HG02642 (cell line): ENCODE measurements at regions not wholly inside any gene's neighbourhood (a gene's known extent, or its start where the extent isn't known, plus 50 kb on each side); places are given as distances from the start of the nearest gene placed in this dataset.
"Not testable (repeated sequence)": the region's sequence is repeated elsewhere in the genome, so short reads cannot be mapped to it uniquely, and the experiment has no call there.

ENCODE experiments used
- ATAC-seq: cut with Tn5 transposase; IDR thresholded peaks from one replicate; pipeline ENCODE4 v1.9.1; 2021; ENCODE audit warnings: mild to moderate bottlenecking; ENCODE audit not compliant: unreplicated experiment, poor library complexity

DNA sequence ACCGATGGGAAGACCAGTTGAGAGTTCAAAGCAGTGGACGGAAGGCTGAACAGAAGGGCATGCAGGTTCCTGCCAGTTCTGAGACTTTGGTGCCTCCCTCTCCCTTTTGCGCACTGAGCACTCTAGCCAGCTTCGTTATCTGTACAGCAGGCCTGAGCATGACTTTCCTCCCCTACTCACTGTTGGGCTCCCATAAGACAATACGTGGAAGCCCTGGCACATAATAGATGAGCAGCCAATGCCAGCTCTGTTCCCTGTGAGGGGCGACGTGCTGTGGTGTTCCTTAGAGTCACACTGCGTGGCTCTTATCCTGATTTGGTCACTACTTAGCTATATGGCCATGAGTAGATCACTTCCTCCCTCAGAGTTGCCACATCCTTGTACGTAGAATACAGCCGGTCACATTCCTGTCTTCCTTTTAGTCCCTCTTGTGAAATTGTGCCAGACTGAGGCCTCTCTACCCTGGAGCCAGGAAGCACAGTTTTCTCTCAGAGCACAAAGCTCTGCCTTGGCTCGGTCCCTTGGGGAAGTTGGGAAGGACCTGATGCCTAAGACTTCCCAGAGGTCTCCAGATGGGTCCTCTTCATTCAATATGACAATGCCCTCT lies 160.4 kb upstream of the MAMLD1 start:
- ATAC-seq = no peak

DNA sequence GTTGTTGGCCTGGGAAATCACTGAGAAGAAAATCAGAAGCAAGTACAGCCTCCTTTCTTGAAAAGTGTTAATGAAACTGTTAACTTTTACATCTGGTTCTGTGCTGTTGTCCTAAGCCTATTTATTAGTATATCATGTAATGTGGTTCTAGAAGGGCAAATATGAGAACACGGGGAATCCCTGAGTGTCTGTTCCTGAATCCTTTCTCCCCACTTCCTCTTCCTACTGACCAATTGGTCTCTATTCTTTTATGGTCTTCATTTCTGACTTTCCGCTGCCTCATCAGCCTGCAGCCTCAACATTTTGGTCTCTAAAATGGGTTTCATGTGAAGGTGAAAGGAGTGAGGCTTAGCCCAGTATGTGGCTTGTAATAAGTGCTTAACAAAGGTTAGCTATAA lies 159.9 kb upstream of the MAMLD1 start:
- no peak for ATAC-seq

DNA sequence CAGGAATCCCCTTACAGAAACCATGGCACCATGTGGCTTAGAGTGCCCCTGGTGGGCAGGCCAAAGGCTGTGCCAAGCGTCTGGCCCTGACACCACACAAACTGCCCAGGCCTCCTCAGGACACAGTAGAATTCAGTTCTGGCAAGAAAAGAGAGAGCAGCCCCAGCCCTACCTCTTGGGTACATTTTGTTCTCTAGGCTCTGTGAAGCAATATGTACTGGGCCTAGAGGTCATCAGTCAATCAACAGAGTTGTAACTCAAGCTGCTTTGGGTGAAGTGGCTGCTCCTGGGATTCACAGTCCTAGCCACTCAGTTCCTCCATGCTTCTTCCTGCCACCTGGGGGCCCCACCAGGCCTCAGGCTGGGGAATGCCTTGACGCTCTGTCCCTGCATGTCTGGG lies 158.1 kb upstream of the MAMLD1 start:
- no peak for ATAC-seq

DNA sequence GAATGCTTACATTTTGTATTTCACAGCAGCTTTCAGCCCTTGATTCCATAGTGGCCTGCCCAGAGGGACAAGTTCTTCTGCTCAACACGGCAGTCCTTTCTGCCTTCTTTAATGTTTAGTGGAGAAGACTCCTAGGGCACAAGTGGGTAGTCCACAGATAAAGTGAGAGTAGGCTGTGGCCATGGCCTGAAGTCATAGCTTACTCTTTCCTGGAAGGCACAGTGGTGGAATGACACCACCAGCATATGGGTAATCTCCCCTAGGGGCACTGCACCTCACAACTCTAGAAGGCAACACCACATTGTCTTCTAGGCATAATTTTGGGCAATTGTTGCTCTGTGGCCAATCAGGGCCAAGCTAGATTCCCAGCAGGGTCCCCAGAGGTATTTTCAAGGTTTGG lies 155.4 kb upstream of the MAMLD1 start:
- ATAC-seq = no peak

DNA sequence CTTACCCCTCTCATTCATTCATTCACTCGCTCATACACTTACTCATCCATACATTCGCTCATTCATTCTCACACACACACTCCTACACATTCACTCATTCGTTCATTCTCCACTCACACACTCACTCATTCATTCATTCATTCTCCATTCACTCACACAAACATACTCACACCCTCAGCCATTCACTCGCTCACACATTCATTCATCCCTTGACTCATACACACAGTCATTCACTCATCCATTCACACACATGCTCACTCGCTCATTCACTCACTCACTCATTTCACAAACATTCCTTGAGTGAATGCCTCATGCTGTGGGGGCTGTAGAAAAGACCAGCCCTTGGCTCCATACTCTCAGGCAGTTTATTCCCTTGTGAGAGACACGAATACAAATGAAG lies 151.1 kb upstream of the MAMLD1 start:
- no peak for ATAC-seq

DNA sequence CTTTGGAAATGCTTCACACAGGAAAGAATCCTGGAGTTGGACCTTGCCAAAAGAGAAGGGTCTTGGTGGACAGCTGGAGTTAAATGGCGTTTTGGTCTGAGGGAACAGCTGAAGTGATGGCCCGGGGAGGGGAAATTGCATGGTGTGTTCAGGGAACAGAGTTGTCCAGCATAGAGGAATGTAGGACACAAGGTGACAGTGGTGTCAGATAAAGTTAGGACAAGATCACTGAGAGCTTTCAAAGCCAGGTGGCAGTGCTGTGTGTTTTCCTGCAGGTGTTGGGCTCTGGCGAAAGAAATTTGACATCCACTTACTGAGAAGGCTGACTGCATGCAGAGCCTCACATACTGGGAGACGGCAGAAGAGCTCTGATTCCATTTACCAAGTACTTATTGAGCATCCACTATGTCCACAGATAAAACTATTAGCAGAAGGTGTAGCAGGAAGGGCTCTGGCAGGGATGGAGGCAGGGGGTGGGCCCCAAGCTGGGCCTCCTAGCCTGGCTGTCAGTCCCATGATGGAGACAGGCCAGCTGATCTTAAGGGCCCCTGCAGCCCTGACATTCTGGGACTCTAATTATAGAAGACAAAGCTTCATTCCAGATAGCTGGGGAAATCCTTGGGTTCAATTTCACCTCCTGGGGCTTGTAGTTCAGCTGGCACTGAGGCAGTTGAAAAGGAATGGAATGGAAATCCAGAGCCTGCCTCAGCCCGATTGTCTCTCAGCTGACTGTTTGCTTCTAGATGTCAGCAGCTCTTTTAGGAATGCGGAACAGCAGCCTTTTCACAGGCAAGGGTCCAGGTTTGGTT lies 150.2 kb upstream of the MAMLD1 start:
- ATAC-seq = no peak

DNA sequence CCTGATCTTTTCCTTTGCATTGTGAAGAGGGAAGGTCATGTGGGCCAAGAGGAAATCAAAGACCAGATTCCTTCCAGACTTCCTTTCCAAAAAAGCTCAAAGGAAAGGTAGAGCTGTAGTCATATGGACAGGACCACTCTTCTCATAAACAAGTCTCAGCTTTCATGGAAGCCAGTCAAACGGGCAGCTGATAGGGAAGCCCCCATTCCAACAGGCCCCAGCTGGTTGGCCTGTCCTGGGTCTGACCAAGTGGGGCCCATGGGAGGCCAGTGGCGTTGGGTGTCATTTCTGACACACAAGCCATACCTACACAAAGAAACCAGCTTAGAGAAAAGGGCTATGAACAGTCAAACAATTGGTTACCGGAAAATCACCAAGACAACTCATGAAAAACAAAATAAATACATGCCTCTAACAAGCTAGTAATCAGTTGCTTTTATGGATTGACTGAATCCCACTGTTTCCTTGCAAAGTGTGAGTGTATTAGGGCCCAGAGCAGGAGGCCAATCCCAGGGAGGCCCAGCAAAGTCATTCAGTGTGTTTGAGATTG lies 149.6 kb upstream of the MAMLD1 start:
- no peak for ATAC-seq

DNA sequence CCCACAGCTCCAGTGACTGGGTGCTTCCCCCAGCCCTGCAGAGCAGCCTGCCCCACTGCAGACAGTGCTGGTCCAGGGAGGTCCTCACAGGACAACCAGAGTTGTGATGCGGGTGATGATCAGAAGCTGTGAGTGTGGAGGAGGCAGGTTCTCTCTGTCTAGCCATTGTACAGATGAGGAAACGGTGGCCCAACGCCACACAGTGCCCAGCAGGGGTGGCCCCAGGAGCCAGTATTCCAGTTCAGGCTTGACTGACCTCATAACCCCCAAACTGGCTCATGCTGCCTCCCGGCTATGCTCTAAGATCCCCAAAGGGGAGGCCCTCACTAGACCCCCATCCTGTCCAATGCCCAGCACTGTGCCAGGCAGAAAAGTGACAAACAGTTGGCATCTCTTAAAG lies 147.1 kb upstream of the MAMLD1 start:
- not testable (repeated sequence) for ATAC-seq

DNA sequence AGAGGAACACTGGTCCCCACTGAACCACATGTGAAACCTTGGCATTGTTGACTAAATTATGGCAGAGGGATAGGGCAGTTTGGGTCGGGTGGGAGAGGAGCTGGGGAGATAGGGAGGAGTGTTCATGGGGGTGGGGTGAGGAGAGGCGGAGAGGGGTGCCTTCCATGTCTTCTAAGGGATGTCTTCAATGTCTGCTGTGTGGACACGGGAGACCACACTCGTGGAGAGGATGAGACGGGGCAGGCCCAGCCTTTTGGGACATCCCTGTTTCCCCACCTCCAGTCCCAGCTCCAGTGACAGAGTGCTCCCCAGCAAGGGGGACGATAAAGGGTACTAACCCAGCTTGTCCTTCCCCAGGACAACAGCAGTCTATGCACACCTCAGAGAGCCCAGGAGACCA lies 146.4 kb upstream of the MAMLD1 start:
- ATAC-seq = no peak

DNA sequence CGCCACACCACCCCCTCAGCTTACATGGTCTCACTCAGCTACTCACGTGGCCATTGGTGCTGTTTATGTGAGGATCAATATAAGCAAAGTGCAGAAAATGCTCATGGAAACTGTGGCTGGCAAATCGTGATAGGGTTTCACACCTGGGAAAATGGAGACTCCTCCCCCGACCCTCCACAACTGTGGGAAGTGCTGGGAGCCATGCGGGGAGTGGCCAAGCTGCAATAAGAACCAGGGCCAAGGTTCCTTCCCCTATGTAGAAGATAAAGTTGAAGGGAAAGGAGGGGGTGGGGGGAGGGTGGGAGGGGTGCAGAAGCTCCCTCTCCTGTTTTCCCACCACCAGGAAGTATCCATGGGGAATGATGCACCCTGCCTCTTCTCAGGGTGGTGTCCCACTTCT lies 145.5 kb upstream of the MAMLD1 start:
- ATAC-seq = no peak

DNA sequence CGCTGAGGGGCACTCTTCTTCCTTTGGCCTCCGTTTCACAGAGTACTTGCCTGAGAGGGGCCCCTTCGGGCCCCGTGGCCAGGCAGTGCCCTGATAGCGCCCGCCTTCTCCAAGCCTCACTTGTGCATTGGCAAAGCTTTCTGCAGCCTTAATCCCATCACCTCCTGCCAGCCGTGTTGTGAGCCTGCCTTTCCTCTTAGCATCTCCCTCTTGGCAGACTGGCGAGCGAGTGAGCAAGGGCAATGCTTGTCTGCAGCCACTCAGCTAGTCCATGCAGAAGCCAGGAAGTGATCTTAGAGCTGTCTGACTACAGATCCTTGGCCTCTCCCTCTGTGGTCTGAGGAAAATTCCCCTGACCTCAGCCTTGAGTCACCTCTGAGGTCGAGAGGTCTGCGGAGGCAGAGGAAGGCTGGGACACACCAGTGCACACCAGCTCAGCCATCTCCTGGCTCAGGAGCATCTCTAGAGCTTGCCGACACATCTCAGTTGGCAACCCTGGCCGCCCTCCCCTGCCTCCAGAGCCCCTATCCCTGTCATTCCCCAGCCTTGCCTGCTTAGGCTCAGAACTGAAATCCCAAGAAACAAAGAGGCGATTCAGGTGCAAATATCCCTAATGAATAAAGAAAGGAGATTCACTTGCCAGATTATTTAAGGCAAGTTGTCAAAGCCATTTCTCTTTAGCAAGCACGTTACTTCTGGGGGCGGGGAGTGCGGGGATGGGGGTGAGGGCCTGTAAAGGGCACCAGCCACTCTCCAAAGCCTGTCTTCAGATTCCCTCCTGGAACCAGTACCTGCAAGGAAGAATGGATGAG lies 143.5 kb upstream of the MAMLD1 start:
- no peak for ATAC-seq

DNA sequence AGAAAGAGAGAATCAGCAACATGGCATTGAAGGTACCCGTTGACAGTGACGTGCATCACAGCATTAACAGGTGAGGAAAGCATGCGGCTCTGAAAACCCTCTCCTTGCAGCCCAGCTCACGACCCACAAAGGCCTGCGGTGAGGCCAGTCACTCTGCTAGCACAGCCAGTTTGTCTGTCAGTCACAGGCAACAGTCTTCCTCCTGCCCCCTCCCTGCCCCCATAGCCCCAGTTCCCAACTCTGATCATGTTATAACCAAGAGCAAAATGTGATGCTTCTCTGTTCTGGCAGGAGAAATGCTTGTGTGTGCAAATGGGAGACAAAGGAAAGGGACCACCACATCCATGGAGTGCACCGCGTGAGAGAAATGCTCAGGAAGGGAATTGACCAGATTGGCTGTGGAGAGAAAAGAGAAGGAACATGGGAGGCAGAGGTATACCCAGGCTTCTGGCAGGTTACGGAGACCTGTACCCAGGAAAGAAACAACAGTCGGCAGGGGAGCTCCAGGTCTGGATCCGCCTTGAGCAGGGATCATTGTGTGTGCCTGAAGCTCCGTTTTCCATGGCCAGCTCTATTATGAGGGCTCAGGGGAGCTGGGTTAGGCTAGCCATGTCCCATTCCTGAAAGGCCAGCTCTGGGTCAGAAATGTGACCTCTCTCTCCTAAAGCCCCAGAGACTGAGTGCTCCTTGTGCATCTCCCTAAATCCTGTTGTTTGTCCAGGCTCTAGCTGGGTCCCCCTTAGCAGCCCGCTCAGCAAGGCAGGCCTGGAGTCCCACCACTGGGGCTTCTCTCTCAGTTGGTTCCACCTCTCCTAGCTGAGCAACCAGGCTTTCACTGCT lies 139.7 kb upstream of the MAMLD1 start:
- ATAC-seq = no peak

DNA sequence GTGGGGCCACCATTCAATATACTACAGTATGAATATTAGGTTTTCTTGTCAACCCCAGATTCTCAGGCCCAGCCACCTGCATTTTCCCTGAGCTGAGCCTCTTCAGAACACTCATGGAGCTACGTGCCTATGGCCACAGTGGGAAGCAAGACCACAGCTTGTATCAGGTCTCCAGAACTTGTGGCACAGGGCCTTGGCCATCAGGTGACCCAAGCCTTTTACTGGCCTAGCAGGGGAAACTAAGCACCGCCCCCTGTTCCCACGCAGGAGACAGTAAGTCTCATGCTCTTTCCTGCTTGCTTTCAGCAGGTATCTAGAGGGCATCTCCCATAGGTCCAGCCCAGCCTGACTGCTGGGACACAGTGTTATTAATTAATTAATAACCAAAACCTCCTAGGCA lies 138.4 kb upstream of the MAMLD1 start:
- ATAC-seq = no peak

DNA sequence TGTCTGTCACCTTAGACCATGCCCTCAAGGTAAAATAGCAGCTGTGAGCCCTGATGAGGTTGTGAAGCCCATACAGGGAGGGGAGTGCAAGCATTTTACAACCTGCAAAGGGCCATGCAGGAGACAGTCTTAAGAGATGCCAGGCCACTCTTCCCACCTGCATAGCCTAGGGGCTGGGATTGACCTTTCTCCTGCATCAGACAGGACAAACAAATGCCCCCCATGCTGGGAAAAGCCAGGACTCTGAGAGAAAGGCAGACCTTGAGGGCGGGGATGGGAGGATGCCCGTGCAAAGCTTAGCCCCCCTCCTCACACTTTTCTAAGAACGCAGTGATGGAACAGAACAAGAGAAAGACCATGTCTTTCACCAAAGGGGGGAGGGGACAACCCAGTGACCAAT lies 137.9 kb upstream of the MAMLD1 start:
- ATAC-seq = no peak

DNA sequence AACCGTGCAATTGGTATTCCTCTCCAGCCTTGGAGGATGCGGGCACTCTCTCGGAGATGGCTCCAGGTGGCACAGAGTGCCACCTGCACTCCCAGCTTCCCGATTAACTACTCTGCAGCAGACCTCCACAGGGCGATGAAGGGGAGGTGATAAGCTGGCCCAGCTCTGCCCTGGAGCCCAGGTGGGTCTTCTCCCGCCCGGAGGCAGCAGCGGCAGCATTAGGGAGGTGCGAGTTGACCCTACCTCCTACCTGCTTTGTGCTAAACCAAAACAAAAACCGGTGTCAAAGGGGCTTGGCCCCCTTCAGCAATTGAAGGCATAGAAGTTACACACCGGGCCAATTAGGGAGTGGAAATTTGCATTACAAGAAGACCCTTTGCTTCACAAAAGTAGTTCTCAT lies 137.4 kb upstream of the MAMLD1 start:
- ATAC-seq = no peak

DNA sequence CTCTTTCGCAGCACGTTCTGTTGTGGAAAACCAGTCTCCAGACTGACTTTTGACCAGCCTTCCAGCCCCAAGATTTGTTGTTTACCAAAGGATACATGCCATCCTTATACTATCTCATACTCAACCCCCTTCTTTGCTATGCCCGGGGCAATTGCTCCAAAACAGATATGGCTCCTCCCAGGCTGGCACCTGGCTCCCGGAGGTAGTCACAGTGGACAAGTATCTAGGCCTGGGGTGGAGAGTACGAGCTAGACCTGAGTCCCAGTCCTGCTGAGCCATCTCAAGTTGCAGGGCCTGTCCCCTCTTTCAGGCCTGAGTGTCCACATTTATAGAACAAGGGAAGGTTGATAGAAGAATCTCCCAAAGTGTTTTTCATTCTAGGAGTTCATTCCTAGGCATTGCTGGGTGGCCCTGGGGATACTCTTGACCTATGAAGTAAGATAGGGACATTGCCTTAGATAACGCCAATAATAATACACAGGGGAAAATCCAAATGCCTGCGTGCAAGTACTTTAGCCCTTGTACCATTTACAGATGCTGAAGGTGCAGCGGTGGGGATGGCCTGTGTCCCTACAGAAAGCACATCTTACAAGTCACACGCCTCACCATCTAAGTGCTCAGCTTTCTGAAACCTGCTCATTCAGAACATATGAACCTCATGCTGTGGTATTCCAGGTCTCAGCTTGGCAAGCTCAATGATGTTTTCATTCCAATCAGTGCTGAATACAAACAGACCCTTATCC lies 136.7 kb upstream of the MAMLD1 start:
- ATAC-seq = no peak

DNA sequence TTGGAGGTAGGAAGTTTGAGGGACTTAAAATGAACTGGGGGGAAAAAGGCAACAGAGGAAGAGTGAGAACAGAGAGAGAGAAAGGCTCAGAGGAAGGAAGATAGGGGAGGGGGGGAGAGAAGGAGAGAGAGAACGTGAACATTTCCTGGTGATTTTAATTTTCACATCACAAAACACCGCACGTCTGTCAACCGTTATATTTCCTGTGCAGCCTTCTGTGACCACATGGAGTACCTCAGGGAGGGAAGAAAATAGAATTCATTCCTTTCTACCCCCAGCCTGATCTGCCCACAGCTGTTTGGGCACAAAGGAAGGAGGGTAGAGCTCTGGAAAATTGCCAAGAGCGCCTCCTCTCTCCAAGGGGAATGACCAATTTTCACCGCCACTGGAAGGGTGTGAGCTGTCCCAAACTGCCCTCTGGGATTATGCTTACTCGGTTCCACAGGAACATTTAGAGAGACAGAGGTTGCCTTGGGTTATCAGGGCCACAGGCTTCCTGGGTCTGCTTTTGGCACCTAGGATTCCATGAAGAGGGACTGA lies 135.7 kb upstream of the MAMLD1 start:
- no peak for ATAC-seq

DNA sequence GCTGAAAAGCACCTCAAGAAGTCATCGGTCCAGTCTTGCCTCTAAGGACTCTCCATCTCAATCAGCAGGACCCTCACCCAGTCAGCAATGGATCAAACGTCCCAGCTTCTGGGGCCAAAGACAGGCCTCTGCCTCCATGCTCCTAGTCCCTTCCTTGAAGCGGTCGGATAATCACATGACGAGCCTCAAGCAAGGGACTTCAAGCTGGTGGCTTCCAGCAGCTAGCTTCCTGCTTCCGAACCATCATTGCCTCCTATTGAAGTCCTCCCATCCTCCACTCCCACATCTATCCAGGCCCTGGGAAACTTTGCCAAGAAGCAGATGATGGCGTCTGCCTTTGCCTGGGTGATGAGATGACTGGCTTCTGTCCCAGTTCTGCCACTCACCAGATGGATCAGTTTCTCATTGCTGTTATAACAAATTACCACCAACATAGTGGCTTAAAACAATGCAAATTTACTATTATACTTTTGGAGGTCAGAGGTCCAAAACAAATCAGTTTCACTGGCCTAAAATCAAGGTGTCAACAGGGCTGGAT lies 135.2 kb upstream of the MAMLD1 start:
- ATAC-seq = no peak

DNA sequence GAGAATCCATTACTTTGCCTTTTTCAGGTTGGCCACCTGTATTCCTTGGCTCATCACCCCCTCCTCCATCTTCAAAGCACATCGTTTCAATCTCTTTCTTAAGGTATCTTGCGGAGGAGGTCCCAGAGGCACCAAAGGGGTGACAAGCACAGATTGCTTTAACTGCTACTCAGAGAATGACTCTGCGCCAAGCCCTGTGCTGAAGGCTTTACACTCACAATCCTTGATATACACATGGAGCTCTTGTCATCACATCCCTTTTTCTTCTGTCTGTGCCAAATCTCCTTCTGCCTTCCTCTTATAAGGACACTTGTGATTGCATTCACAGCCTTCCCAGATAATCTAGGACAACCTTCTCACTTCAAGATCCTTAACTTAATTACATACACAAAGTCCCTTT lies 134.7 kb upstream of the MAMLD1 start:
- ATAC-seq = no peak
